OCI-M1 (cell line): ENCODE measurements at regions not wholly inside any gene's neighbourhood (a gene's known extent, or its start where the extent isn't known, plus 50 kb on each side); places are given as distances from the start of the nearest gene placed in this dataset.

ENCODE experiments used
- DNase-seq: peaks from one replicate; lab custom pipeline; 2025; lab: John Stamatoyannopoulos, UW

DNA sequence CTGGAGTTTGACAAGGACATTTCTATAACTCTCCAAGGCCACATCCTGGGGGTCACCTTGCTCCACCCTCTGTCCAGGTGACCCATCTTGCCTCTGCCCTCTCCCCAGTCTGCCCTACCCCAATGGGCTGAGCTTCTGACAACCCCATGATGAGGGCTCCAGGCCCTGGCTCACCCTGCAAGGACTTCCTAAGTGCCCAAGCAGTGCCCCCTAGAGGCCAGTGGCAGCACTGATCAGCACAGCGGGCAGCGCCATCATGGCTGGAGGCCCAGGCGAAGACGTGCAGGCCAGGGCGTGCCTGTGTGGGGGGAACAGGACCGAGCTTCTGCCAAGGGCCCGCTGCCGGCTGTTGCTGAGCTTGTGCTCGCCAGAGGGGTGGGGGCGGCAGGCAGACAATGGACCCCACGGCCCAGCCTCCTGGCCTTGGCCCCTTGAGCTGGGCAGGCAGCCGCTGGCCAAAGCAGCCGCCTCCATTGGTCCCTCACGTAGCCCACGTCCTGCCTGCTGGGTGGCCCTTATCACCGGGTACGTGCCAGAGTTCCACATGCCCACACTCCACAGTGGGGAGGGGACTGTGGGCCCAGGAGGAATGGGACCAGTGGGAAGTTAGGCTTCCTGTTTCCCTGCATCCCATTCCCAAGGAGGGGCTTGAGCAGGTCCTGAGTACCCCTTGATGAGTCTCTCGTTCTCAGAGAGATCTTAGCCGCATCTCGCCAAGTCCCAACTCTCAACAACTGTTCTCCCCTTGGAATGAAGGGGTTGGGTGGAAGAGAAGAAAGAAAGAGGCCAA lies 64.3 kb downstream of the MRPL14 start:
- DNase-seq = no peak

GRCh38 chr6:44062105-44062770 lies 65.0 kb downstream of the MRPL14 start:
- no peak for DNase-seq

GRCh38 chr6:44061375-44062104 lies 65.7 kb downstream of the MRPL14 start:
- no peak for DNase-seq

- DNase-seq = no peak
These were observed 66.5 kb downstream of the MRPL14 start for GRCh38 chr6:44060612-44061374.

GRCh38 chr6:44059359-44060346 lies 67.6 kb downstream of the MRPL14 start:
- no peak for DNase-seq

GRCh38 chr6:44058617-44059358 lies 68.5 kb downstream of the MRPL14 start:
- DNase-seq = no peak

DNA sequence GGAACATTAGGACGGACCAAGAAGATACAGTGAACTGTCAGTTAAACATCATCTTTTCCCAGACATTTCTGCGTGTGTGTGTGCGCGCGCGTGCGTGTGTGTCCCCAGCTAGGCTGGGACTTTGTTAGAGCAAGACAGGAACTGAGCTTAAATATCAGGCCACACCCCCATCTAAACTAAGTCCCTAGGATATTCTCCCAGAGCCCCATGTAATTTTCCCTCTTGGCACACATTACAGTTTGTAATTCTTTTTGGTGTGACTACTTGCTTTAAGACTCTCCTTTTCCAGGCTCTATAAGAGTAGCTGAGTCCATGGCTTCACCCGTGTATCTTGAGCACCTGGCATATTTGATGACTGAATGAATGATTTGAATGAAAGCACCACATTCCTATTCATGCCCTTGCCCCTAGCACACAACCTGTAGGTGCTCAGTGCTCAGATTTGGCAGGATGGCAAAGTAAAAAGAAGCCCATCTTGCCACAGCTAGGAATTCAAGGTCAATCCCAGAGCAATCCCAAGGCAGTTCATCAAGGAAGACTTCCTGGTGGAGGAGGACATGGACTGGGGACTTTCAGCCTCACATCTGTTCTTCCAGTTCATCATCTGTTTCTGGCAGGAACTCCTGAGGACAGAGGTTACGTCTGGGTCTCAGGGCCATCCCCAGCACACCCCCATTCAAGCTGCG lies 69.2 kb downstream of the MRPL14 start:
- DNase-seq = no peak

DNA sequence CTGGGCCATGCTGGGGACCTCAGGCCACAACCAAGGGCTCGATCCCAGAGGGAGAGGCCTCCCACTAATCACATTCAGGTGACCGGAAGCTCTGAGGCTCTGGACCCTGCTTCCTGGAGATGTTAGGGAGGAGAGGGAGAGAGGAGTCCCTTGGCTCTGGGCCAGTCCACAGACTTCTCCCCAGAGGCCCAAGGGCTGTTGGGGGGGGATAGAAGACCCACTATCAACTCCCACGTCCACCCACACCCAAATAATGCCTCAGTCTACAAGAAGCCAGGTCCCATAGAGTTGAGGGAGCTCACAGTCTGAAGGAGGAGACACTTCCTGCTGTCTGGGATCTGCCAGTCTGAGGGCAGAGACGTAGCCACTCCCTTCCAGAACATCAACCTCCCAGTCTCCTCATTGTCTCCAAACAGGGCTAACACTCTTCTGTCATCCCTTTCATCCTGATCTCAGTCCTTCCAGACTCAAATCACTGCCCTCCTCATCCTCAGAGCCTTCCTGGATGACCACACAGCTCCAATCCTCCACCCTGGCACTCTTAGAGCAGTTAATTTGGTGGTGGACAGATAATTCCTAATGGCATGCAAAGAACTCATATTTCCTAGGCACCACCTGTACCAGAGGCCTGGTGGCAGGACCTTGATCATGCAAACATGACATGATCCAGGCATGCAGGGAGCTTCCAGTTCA lies 69.9 kb downstream of the MRPL14 start:
- DNase-seq = no peak

GRCh38 chr6:44056392-44057237 lies 70.6 kb downstream of the MRPL14 start:
- no peak for DNase-seq

GRCh38 chr6:44054721-44055559 lies 72.3 kb downstream of the MRPL14 start:
- DNase-seq = no peak

DNA sequence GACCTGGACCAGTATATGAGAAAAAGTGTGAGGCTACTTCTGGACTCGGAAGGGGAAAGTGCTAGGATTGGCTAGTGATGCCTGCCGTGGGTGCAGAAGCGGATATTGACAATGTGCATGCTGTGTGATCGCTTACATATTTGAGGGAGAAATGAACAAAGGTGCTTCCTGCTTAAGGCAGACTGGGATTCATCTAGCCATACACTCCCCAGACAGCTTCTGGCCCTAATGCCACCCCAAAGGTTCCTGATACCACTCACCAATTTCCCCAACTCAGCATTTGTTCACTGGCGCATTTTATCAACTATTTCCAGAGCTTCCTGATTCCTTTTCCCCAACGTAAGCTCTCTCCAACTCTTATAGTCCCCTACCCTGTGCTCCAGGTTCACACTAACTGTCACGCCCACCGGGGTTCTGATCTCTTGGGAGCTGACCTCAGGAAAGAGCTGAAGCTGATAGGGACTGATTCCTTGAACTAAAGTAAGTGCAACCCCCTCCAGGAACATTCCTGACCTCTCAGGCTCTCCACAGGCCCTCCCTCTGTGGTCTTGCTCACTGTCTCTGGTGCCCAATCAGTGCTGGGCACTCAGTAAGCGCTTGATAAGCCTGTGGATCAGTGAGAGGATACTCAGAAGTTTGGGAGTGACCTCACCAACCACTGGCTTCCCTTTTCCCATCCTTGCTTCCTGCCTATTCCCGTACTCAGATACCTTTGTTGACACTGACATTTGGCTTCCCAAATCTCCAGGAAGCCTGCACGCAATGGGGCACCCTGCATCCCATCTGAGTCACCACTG lies 73.3 kb downstream of the MRPL14 start:
- DNase-seq = no peak

GRCh38 chr6:44053106-44053756 lies 74.0 kb downstream of the MRPL14 start:
- no peak for DNase-seq

- no peak for DNase-seq
These were observed 74.7 kb downstream of the MRPL14 start for GRCh38 chr6:44052419-44053023.

GRCh38 chr6:44051515-44051914 lies 75.7 kb downstream of the MRPL14 start:
- DNase-seq = no peak

DNA sequence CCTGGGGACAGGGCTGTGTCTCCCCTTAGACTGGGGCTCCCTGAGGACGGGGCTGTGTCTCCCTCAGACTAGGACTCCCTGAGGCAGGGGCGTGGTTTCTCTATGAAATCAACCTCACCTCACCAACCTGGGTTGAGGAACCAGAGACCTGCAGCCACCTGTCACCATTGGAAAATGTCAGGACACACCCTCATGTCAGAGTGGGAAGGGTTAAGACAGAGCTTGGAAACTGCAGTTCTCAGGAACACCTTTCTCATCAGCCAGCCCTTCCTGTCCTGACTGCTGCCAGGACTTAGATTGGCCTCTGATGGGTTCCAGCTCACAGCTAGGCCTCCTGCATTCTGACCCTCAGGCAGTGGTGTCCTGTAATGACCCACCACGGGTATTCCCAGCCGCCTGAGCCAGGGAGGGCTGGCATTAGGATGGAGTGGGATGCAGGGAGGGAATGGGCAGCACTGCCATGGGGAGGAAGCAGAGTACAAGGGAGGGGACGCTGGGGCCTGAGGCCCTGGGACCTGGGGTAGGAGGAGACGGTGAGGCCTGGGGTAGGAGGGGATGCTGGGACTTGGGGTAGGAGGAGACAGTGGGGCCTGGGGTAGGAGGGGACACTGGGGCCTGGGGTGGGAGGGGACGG lies 76.3 kb downstream of the MRPL14 start:
- no peak for DNase-seq
